HUES6 (cell line): ENCODE measurements at regions not wholly inside any gene's neighbourhood (a gene's known extent, or its start where the extent isn't known, plus 50 kb on each side); places are given as distances from the start of the nearest gene placed in this dataset.
"Not testable (repeated sequence)": the region's sequence is repeated elsewhere in the genome, so short reads cannot be mapped to it uniquely, and the experiment has no call there.

Experiments
- H3K27ac ChIP-seq: 2 replicates; pipeline ENCODE4 v1.7.0; 2013; ENCODE audit warnings: low read depth, mild to moderate bottlenecking, low read length, inconsistent platforms
- H3K27me3 ChIP-seq: 2 replicates; pipeline ENCODE4 v1.6.1; 2013; ENCODE audit warnings: low read length; ENCODE audit not compliant: control insufficient read depth, insufficient read depth
- H3K36me3 ChIP-seq: 2 replicates; pipeline ENCODE4 v1.6.1; 2013; ENCODE audit warnings: low read length; ENCODE audit not compliant: control insufficient read depth, insufficient read depth
- H3K4me1 ChIP-seq: 2 replicates; pipeline ENCODE4 v1.6.1; 2013; ENCODE audit warnings: low read length; ENCODE audit not compliant: control insufficient read depth, insufficient read depth
- H3K4me3 ChIP-seq: 2 replicates; pipeline ENCODE4 v1.5.1; 2013; ENCODE audit warnings: low read depth, low read length
- H3K9ac ChIP-seq: one replicate; pipeline ENCODE4 v1.6.1; 2013; ENCODE audit warnings: mild to moderate bottlenecking, low read length
- H3K9me3 ChIP-seq: 2 replicates; pipeline ENCODE4 v1.6.1; 2013; ENCODE audit warnings: low read depth, low read length; ENCODE audit not compliant: control insufficient read depth, insufficient read depth

GRCh38 chr1:80365359-80366021, 1359.0 kb upstream of the ADGRL4 start:
- H3K9me3 ChIP-seq, result no peaks in the 10 kb centered on the region
- H3K27ac ChIP-seq, result no peak overlapping the region
- H3K27me3 ChIP-seq, result no peaks in the 10 kb centered on the region
- no peak overlapping the region for H3K4me3 ChIP-seq
- H3K9ac ChIP-seq, result no peak overlapping the region
- H3K36me3 ChIP-seq, result no peaks in the 10 kb centered on the region
- no peaks in the 10 kb centered on the region for H3K4me1 ChIP-seq

GRCh38 chr1:80363689-80364475, 1357.4 kb upstream of the ADGRL4 start:
- Histone ChIP-seq H3K9ac (no peak overlapping the region), H3K27me3 (no peaks in the 10 kb centered on the region), H3K36me3 (no peaks in the 10 kb centered on the region), H3K4me1 (no peaks in the 10 kb centered on the region), H3K4me3 (no peak overlapping the region), H3K27ac (no peak overlapping the region), H3K9me3 (no peaks in the 10 kb centered on the region)

GRCh38 chr1:80359666-80360065, 1353.1 kb upstream of the ADGRL4 start:
- no peaks in the 10 kb centered on the region for H3K4me1 ChIP-seq
- H3K9ac ChIP-seq, result no peak overlapping the region
- H3K36me3 ChIP-seq, result no peaks in the 10 kb centered on the region
- H3K27me3 ChIP-seq, result no peaks in the 10 kb centered on the region
- H3K27ac ChIP-seq, result no peak overlapping the region
- no peak overlapping the region for H3K4me3 ChIP-seq
- no peaks in the 10 kb centered on the region for H3K9me3 ChIP-seq

- no peaks in the 10 kb centered on the region for H3K36me3 ChIP-seq
- no peaks in the 10 kb centered on the region for H3K9me3 ChIP-seq
- H3K4me3 ChIP-seq, result no peak overlapping the region
- no peaks in the 10 kb centered on the region for H3K27me3 ChIP-seq
- H3K4me1 ChIP-seq, result 0 out of 2 replicates have a peak, but pooled peaks cover 6% of the 10 kb centered on the region
- H3K27ac ChIP-seq, result no peak overlapping the region
- no peak overlapping the region for H3K9ac ChIP-seq
Measured at GRCh38 chr1:80349218-80349617, 1342.7 kb upstream of the ADGRL4 start.

GRCh38 chr1:80341021-80341420, 1334.5 kb upstream of the ADGRL4 start:
- Histone ChIP-seq H3K27ac (no peak overlapping the region), H3K4me1 (no peaks in the 10 kb centered on the region), H3K9ac (no peak overlapping the region), H3K36me3 (no peaks in the 10 kb centered on the region), H3K4me3 (no peak overlapping the region), H3K9me3 (no peaks in the 10 kb centered on the region), H3K27me3 (no peaks in the 10 kb centered on the region)

GRCh38 chr1:80318108-80318507, 1311.6 kb upstream of the ADGRL4 start:
- no peaks in the 10 kb centered on the region for H3K36me3 ChIP-seq
- no peaks in the 10 kb centered on the region for H3K27me3 ChIP-seq
- no peaks in the 10 kb centered on the region for H3K9me3 ChIP-seq
- H3K4me3 ChIP-seq, result no peak overlapping the region
- H3K9ac ChIP-seq, result no peak overlapping the region
- H3K27ac ChIP-seq, result no peak overlapping the region
- no peaks in the 10 kb centered on the region for H3K4me1 ChIP-seq

- H3K9me3 ChIP-seq, result no peaks in the 10 kb centered on the region
- no peaks in the 10 kb centered on the region for H3K27me3 ChIP-seq
- no peaks in the 10 kb centered on the region for H3K4me1 ChIP-seq
- no peaks in the 10 kb centered on the region for H3K36me3 ChIP-seq
- H3K4me3 ChIP-seq, result no peak overlapping the region
- H3K27ac ChIP-seq, result no peak overlapping the region
- no peak overlapping the region for H3K9ac ChIP-seq
Measured at GRCh38 chr1:80310703-80311245, 1304.2 kb upstream of the ADGRL4 start.

- H3K9me3 ChIP-seq, result no peaks in the 10 kb centered on the region
- no peaks in the 10 kb centered on the region for H3K27me3 ChIP-seq
- no peak overlapping the region for H3K27ac ChIP-seq
- no peak overlapping the region for H3K4me3 ChIP-seq
- H3K36me3 ChIP-seq, result no peaks in the 10 kb centered on the region
- no peaks in the 10 kb centered on the region for H3K4me1 ChIP-seq
- H3K9ac ChIP-seq, result no peak overlapping the region
Measured at GRCh38 chr1:80305466-80305865, 1298.9 kb upstream of the ADGRL4 start.

GRCh38 chr1:80293818-80294217, 1287.3 kb upstream of the ADGRL4 start:
- no peaks in the 10 kb centered on the region for H3K9me3 ChIP-seq
- H3K9ac ChIP-seq, result no peak overlapping the region
- no peaks in the 10 kb centered on the region for H3K4me1 ChIP-seq
- H3K4me3 ChIP-seq, result no peak overlapping the region
- no peaks in the 10 kb centered on the region for H3K27me3 ChIP-seq
- H3K36me3 ChIP-seq, result no peaks in the 10 kb centered on the region
- H3K27ac ChIP-seq, result no peak overlapping the region

- H3K4me1 ChIP-seq, H3K9ac ChIP-seq, H3K36me3 ChIP-seq, H3K4me3 ChIP-seq, H3K9me3 ChIP-seq, H3K27me3 ChIP-seq, H3K27ac ChIP-seq: not testable (repeated sequence)
Measured at GRCh38 chr1:80288750-80289149, 1282.2 kb upstream of the ADGRL4 start.

- Histone ChIP-seq H3K9me3 (no peaks in the 10 kb centered on the region), H3K27ac (no peak overlapping the region), H3K4me1 (no peaks in the 10 kb centered on the region), H3K9ac (no peak overlapping the region), H3K36me3 (no peaks in the 10 kb centered on the region), H3K27me3 (no peaks in the 10 kb centered on the region), H3K4me3 (no peak overlapping the region)
Measured at GRCh38 chr1:80282536-80282935, 1276.0 kb upstream of the ADGRL4 start.
